ENCODE measurements at regions not wholly inside any gene's neighbourhood (a gene's known extent, or its start where the extent isn't known, plus 50 kb on each side); places are given as distances from the start of the nearest gene placed in this dataset.
"Not testable (repeated sequence)": the region's sequence is repeated elsewhere in the genome, so short reads cannot be mapped to it uniquely, and the experiment has no call there.

DNA sequence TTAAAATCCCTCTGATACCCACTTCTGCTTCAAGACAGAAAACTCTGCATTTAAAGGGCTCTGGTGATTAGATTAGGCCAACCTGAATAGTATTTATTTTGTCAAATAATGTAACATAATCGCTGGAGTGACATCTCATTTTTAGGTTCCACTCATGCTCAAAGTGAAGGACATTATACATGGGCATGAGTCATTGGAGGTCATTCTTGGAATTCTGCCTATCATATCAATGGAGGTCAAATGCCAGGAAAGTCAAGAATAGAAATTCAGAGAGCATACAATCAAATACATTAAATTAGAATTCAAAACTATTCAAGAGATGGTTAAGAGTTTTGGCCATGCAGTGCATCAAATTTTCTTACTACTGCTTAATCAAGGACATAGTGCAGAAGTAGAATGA lies 50.8 kb upstream of the PRSS1 start:
- no peak for DNase-seq (ENCODE audit: low read depth in 2 of 2)

GRCh38 chr7:142697270-142697669 lies 52.0 kb upstream of the PRSS1 start:
- no peak for DNase-seq (ENCODE audit: low read depth in 2 of 2)

DNA sequence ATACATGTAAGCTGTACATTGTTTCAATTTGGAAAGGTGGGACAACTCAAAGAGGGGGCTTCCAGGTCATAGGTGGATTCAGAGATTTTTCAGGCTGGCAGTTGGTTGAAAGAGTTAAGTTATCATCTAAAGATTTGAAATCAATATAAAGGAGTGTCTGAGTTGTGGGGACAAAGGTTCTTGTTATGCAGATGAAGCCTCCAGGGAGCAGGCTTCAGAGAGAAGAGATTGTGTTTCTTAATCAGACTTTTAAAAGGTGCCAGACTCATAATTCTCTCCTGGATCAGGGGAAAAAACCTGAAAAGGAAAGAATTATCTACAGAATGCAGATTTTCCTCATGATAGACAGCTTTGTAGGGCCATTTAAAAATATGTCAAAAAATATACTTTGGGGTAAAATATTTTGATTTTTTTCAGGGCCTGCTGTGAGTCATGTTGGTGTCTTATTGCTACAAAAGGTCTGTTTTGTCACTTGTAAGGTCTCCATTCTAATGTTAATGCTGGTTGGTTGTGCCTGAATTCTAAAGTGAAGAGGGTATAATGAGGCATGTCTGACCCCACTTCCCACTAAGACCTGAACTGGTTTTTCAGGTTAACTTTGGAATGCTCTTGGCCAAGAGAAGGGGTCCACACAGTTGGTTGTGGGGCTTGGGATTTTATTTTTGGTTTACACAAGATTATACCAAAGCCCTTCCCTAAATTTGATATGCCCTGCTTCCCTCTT lies 52.7 kb upstream of the PRSS1 start:
- DNase-seq (ENCODE audit: low read depth in 2 of 2), result no peak

- DNase-seq (ENCODE audit: low read depth in 2 of 2), result no peak
Measured at GRCh38 chr7:142693911-142694310, 55.4 kb upstream of the PRSS1 start.

- no peak for DNase-seq (ENCODE audit: low read depth in 2 of 2)
Measured at GRCh38 chr7:142690554-142691182, 58.6 kb upstream of the PRSS1 start.

GRCh38 chr7:142689439-142690120 lies 59.7 kb upstream of the PRSS1 start:
- no peak for DNase-seq (ENCODE audit: low read depth in 2 of 2)

GRCh38 chr7:142685877-142686508 lies 63.3 kb upstream of the PRSS1 start:
- peak in 1 of 2 donors; percentile 0 for DNase-seq (ENCODE audit: low read depth in 2 of 2)

GRCh38 chr7:142681314-142682092 lies 67.8 kb upstream of the PRSS1 start:
- DNase-seq (ENCODE audit: low read depth in 2 of 2), result no peak

- DNase-seq (ENCODE audit: low read depth in 2 of 2), result no peak
Measured at GRCh38 chr7:142671506-142671905, 77.8 kb upstream of the PRSS1 start.

DNA sequence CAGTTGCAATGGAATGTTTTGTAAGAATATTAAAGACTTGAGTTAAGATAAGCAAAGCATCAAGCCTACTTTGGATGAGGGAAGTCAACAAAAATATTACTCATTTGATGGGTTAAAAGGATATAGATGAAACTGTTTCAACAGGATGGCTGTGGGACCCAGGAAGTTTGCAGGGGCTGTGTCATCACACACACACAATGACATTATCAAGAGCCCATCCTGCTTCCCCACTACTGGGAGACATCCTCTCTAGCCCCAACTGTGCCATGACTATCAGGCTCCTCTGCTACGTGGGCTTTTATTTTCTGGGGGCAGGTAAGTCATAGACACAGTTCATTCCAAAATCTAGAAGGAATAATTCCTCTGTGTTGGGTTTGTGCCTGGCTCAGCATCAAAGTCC lies 78.8 kb upstream of the PRSS1 start:
- no peak for DNase-seq (ENCODE audit: low read depth in 2 of 2)

- DNase-seq (ENCODE audit: low read depth in 2 of 2), result no peak
Measured at GRCh38 chr7:142669074-142669654, 80.1 kb upstream of the PRSS1 start.

DNA sequence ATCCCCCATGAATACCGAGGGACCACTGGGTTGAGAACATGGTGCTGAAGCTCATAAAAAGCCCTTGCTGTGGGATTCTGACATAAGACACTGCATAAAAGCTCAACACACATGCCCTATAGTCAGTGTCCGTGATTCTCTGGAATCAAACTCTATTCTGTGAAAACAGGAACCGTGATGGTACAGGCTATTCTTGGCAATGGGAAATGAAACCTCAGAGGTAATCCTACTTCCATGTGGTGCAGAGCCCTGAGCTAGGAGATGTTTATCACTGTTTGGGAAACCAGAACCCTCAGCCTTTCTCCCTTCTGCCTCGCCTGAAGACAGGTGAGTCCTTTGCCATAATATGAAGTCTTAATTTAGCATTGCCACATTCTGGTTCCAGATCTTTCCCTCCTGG lies 80.8 kb upstream of the PRSS1 start:
- no peak for DNase-seq (ENCODE audit: low read depth in 2 of 2)

GRCh38 chr7:142657376-142657775 lies 91.9 kb upstream of the PRSS1 start:
- DNase-seq (ENCODE audit: low read depth in 2 of 2), result no peak

- no peak for DNase-seq (ENCODE audit: low read depth in 2 of 2)
Measured at GRCh38 chr7:142654398-142654797, 94.9 kb upstream of the PRSS1 start.

DNA sequence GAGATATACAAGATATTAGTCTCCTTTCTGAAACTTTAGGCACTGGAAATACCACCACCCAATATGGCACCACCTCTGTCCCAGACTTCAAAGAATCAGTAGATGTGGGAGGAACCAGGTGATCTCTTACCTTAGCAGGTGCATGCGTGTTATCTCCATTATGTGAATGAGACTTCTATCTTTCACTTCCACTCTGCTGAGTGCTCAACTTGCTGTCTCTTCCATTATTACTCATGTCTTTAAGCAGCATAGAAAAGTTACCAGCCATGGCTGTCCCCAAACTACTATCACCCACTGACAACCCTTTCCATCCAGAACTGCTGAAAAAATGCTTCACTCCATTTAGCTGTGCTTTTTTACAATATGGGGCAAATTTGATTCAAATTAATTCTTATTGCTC lies 101.5 kb upstream of the PRSS1 start:
- DNase-seq (ENCODE audit: low read depth in 2 of 2), result no peak

DNA sequence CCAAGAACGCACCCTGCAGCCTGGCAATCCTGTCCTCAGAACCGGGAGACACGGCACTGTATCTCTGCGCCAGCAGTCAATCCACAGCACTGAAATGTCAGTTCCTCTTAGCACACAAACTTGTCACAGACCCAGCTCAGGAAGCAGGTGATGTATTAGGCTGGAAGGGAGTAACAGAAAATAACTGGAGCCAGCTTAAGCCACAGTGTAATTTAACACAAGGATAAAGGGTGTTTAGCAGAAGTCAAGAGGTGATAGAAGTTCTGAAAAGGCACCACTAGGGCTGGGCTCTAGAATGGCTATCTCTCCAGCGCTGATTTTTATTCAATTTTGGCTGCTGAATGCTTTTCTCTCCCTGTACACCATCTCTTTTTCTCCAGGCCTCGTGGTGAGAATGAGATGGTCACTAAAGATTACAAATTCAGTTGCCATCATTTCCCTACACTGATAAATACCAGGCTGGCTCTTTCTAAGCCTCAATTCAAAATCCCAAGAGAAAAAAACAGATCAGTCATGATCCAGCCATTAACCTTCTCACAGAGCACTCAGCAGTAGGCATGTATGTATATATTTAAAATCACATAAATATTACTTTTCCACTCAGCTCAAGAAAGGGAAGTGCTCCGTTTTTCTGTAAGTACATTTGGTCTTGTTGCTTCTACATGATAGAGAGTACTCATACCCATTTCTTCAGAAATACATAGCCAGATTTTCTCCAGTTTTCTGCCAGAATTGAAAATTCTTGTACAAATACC lies 102.7 kb upstream of the PRSS1 start:
- DNase-seq (ENCODE audit: low read depth in 2 of 2), result no peak

- no peak for DNase-seq (ENCODE audit: low read depth in 2 of 2)
Measured at GRCh38 chr7:142645777-142646176, 103.5 kb upstream of the PRSS1 start.

- no peak for DNase-seq (ENCODE audit: low read depth in 2 of 2)
Measured at GRCh38 chr7:142642316-142642715, 107.0 kb upstream of the PRSS1 start.

DNA sequence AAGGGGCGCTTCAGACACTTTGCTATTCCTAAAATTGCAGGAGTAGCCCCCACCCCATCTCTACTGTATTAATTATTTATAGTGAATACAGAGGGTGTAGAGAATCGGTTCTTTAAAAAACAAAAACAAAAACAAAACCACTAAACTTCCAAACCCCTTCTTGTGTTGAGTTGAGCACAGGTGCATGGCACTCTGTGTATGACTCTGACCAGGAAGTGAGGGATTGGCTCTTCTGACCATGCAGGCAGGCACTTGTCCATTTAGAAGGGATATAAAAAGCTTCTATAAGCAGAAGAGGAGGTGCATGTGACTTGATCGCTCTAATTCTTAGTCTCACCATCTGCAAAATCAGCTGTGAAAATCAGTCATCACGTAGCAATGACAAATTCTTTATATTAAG lies 108.0 kb upstream of the PRSS1 start:
- not testable (repeated sequence) for DNase-seq (ENCODE audit: low read depth in 2 of 2)

DNA sequence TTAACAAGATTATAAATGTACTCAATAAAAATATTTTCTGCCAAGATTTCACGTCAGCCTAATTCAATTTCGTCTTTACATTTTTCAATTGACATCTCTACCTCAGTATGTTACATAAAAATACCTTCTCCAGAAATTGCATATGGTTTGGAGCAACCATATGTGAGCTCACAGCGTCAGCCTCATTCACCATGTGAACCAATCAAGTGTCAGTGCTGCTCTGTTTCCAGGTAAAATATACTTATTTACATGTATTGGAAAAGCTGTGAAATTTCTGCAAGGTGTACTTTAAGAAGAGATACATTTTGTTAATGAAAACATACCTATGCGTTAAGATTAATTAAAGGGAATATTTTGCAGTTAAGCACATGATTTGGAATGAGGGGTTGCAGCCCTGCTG lies 110.7 kb upstream of the PRSS1 start:
- no peak for DNase-seq (ENCODE audit: low read depth in 2 of 2)

DNA sequence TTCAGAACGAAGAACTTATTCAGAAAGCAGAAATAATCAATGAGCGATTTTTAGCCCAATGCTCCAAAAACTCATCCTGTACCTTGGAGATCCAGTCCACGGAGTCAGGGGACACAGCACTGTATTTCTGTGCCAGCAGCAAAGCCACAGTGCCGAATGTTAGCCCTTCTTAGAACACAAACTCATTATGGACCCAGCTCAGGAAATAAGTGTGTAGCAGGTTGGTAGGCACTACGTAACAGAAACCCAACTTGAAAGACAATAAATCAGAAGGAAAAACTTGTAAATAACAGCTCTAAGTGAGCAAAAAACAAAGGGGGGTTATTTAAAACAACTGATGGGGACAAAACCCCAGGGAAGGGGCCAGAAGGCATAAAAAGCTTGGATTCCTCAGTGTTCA lies 112.0 kb upstream of the PRSS1 start:
- DNase-seq (ENCODE audit: low read depth in 2 of 2), result no peak
